ENCODE measurements at regions not wholly inside any gene's neighbourhood (a gene's known extent, or its start where the extent isn't known, plus 50 kb on each side); places are given as distances from the start of the nearest gene placed in this dataset.
A peak's percentile ranks its signal among the peaks of the same experiment; 100 is the strongest.

GRCh38 chr5:30505014-30505886, 688.2 kb upstream of the CDH6 start:
- no peak for DNase-seq (ENCODE audit: low read depth in 1 of 2, low spot score in 2 of 2)
- H3K27ac ChIP-seq (ENCODE audit: low read depth, low read length) = no peak overlapping the region

More at GRCh38 chr5:30505014-30505886, 688.2 kb upstream of the CDH6 start:
- Histone ChIP-seq H3K14ac (ENCODE audit: insufficient read length) (no peak overlapping the region), H4K91ac (replicated peaks; ENCODE audit: insufficient read length, low read length) (no peak overlapping the region), H2AFZ (ENCODE audit: low read length) (no peak overlapping the region), H3K23me2 (ENCODE audit: low read depth, low read length) (no peaks in the 10 kb centered on the region), H3K56ac (replicated peaks; ENCODE audit: insufficient read length, low read depth, low read length) (no peak overlapping the region), H3K4me3 (ENCODE audit: extremely low read depth in 1 of 4, insufficient read depth in 2 of 4, low read depth in 3 of 4, low read length in 4 of 4) (no peak overlapping the region), H3K23ac (ENCODE audit: insufficient read length) (no peak overlapping the region), H2BK12ac (ENCODE audit: low read depth, low read length) (no peak overlapping the region), H3K27me3 (replicated peaks in 1 of 4; ENCODE audit: control insufficient read depth in 3 of 4, extremely low read depth in 1 of 4, insufficient read depth in 3 of 4, low read length in 3 of 4) (no peaks in the 10 kb centered on the region), H4K8ac (ENCODE audit: extremely low read depth, insufficient read depth, low read length) (no peak overlapping the region), H2BK5ac (ENCODE audit: low read depth, low read length) (no peak overlapping the region), H4K20me1 (replicated peaks in 1 of 2; ENCODE audit: control insufficient read depth in 1 of 2, insufficient read depth in 2 of 2, low read length in 2 of 2) (no peaks in the 10 kb centered on the region), H3K79me1 (ENCODE audit: low read depth, low read length) (no peaks in the 10 kb centered on the region), H3K9me3 (ENCODE audit: insufficient read depth in 2 of 2, low read depth in 1 of 2, low read length in 1 of 2) (no peaks in the 10 kb centered on the region), H3K9ac (replicated peaks in 1 of 4; ENCODE audit: extremely low read depth in 1 of 4, low read depth in 3 of 4, low read length in 3 of 4) (no peak overlapping the region), H3K36me3 (ENCODE audit: control insufficient read depth in 2 of 4, insufficient read depth in 4 of 4, low read length in 3 of 4) (no peaks in the 10 kb centered on the region), H3K18ac (ENCODE audit: extremely low read depth, low read length) (no peak overlapping the region), H3K4ac (replicated peaks; ENCODE audit: insufficient read length, low read depth, low read length) (no peak overlapping the region), H2BK120ac (replicated peaks; ENCODE audit: low read depth, low read length) (no peak overlapping the region), H2AK5ac (ENCODE audit: low read depth, low read length) (no peak overlapping the region), H4K5ac (ENCODE audit: insufficient read length, low read depth, low read length) (no peak overlapping the region), H2BK20ac (ENCODE audit: low read length) (no peak overlapping the region), H2BK15ac (ENCODE audit: low read length) (no peak overlapping the region), H3K4me2 (ENCODE audit: insufficient read depth in 1 of 2, low read depth in 2 of 2, low read length in 2 of 2) (no peak overlapping the region), H3K4me1 (replicated peaks in 1 of 4; ENCODE audit: control insufficient read depth in 3 of 4, insufficient read depth in 4 of 4, low read length in 3 of 4) (peaks cover 0 to 3% (median 0%) of the 10 kb centered on the region in 4 experiments; a peak in 1 of 7 replicates), H3K79me2 (ENCODE audit: control insufficient read depth in 1 of 2, insufficient read depth in 2 of 2, low read length in 2 of 2) (no peaks in the 10 kb centered on the region)
- CTCF ChIA-PET (ENCODE audit: partially characterized antibody) = interaction anchor here (0.9 kb wide), 1 partner anchor 691 kb away, joined by 3 read pairs; no protein-coding TSS in a partner anchor
- FAIRE-seq = no peak
- POLR2A ChIA-PET (ENCODE audit: partially characterized antibody) = no interaction called here
- TF ChIP-seq CTBP2 (IDR thresholded peaks at IDR 0.05; ENCODE audit: borderline replicate concordance, insufficient read depth, insufficient read length, low read length) = no peak
- TF ChIP-seq BRCA1 (IDR thresholded peaks at IDR 0.05; ENCODE audit: low read depth, low read length) = no peak
- 0 out of 2 replicates have a peak, but pooled peaks have one; percentile 19 for TF ChIP-seq JUN (IDR thresholded peaks at IDR 0.05; ENCODE audit: low read depth, low read length)
- no peak for TF ChIP-seq SAP30 (IDR thresholded peaks at IDR 0.05; ENCODE audit: insufficient read depth, insufficient replicate concordance, low read length)
- TF ChIP-seq SP1 (IDR thresholded peaks at IDR 0.05; ENCODE audit: low read depth, low read length) = no peak
- no peak for TF ChIP-seq MAFK (IDR thresholded peaks at IDR 0.05; ENCODE audit: low read depth, low read length)
- no peak for TF ChIP-seq EP300 (IDR thresholded peaks at IDR 0.05; ENCODE audit: borderline replicate concordance in 1 of 2, low read depth in 2 of 2, low read length in 2 of 2)
- TF ChIP-seq TCF12 (IDR thresholded peaks at IDR 0.05; ENCODE audit: low read depth, low read length) = no peak
- 0 out of 2 replicates have a peak, but pooled peaks have one; percentile 31 for TF ChIP-seq JUND (IDR thresholded peaks at IDR 0.05; ENCODE audit: low read length)
- WGBS, 2 experiments (ENCODE audit: extremely low coverage in 1 of 2, insufficient coverage in 1 of 2, insufficient read length in 1 of 2, insufficient replicate concordance in 2 of 2, low coverage in 1 of 2, low lambda C conversion rate in 2 of 2, missing lambda C conversion rate in 1 of 2) = 94% methylated on average over 4 of the region's 4 CpGs; no CpG with 5 or more reads in 1 of the 2 experiments

Measured in H1 (cell line).